Ovary (tissue), 7 donors: ENCODE measurements at regions not wholly inside any gene's neighbourhood (a gene's known extent, or its start where the extent isn't known, plus 50 kb on each side); places are given as distances from the start of the nearest gene placed in this dataset.

Experiments used
- DNase-seq, 5 donors: peaks; one replicate each; pipeline ENCODE4 v3.0.0-alpha.2; 2019 to 2020
- H3K27ac ChIP-seq, 2 donors: fragments of 200-600 bp; one replicate each; pipeline versions ENCODE4 v1.5.1 to v1.8.0; 2019 to 2022
- H3K27me3 ChIP-seq: fragments of 200-600 bp; one replicate; pipeline ENCODE4 v1.8.0; 2022
- H3K36me3 ChIP-seq: fragments of 200-600 bp; sonication (generic); one replicate; pipeline ENCODE4 v1.5.1; 2019
- H3K4me1 ChIP-seq: one replicate; pipeline ENCODE4 v1.8.1; 2013; ENCODE audit warnings: mild to moderate bottlenecking, moderate library complexity; ENCODE audit not compliant: insufficient read depth
- H3K4me3 ChIP-seq: fragments of 200-600 bp; sonication (generic); one replicate; pipeline ENCODE4 v1.5.1; 2017
- H3K9me3 ChIP-seq, 2 donors: fragments of 200-600 bp in 1 of 2; sonication (generic) in 1 of 2; one replicate each; pipeline versions ENCODE4 v1.5.1 to v1.8.1; 2013 to 2019; ENCODE audit warnings: mild to moderate bottlenecking in 1 of 2, moderate library complexity in 1 of 2
- EP300 ChIP-seq: sonication (generic); formaldehyde crosslinking; IDR thresholded peaks from one replicate; pipeline ENCODE4 v1.6.1; 2017; ENCODE audit warnings: antibody characterized with exemption
- POLR2A ChIP-seq: fragments of 450-650 bp; IDR thresholded peaks from one replicate; pipeline ENCODE4 v1.6.1; 2017; ENCODE audit warnings: antibody characterized with exemption, mild to moderate bottlenecking, moderate library complexity
- WGBS, 3 donors: extraction: QIAGEN DNeasy Blood & Tissue Kit in 1 of 3; methylation state at CpG; one replicate each; pipeline versions ENCODE4 v1.1.5 to v1.1.7; 2013 to 2017; 5-methylcytosine and 5-hydroxymethylcytosine counted together
- intact Hi-C, 4 donors: fragments of 100-400 bp; cut with DNase I; formaldehyde crosslinking; loops; one replicate each; pipeline versions ENCODE4 v1.11.0 to v1.15.1; 2022 to 2023
- TF ChIP-seq, protein P1 (sequence below), 3 donors: fragments of 450-650 bp in 2 of 3; fragments of 200-600 bp in 1 of 3; IDR thresholded peaks; one replicate each; pipeline versions ENCODE4 v1.5.1 to v1.8.0; 2016 to 2022; ENCODE audit warnings: antibody characterized with exemption in 3 of 3, mild to moderate bottlenecking in 1 of 3
- donor health status: DM: no; HTN: no; CAD: no; lungs with moderate emphysema.
- donor health status: DM: no; HTN: no; CAD: no.
- donor health status: Bipolar disorder and iron deficiency.
- donor health status: DM: no; HTN: no; CAD: no.
- donor health status: DM: yes; HTN: yes; CAD: no.

DNA sequence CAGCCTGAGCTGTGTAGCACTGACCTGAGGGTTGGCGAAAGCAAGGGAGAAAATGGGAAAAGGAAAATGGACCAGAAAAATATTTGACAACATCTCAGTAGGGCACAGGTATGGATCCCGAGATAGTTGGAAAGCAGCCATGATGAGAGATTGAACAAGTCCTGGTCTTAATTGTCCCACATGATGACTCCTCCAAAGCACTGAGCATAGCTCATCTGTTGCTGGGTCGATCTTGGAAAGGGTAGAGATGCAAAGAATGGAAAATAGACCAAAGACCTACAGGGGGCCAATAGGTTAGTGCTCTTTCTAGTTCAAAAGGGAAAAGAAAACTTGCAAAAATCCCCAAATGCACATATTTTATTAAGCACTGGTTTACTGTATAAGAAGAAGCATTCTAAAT, 251.9 kb downstream of the SEC23A start:
- Histone ChIP-seq H3K27me3 (no peaks in the 10 kb centered on the region), H3K36me3 (no peaks in the 10 kb centered on the region), H3K9me3 (no peaks in the 10 kb centered on the region), H3K27ac (no peak overlapping the region), H3K4me1 (no peaks in the 10 kb centered on the region), H3K4me3 (no peak overlapping the region)
- TF ChIP-seq POLR2A = no peak
- no peak for TF ChIP-seq EP300
- TF ChIP-seq, protein P1, sequence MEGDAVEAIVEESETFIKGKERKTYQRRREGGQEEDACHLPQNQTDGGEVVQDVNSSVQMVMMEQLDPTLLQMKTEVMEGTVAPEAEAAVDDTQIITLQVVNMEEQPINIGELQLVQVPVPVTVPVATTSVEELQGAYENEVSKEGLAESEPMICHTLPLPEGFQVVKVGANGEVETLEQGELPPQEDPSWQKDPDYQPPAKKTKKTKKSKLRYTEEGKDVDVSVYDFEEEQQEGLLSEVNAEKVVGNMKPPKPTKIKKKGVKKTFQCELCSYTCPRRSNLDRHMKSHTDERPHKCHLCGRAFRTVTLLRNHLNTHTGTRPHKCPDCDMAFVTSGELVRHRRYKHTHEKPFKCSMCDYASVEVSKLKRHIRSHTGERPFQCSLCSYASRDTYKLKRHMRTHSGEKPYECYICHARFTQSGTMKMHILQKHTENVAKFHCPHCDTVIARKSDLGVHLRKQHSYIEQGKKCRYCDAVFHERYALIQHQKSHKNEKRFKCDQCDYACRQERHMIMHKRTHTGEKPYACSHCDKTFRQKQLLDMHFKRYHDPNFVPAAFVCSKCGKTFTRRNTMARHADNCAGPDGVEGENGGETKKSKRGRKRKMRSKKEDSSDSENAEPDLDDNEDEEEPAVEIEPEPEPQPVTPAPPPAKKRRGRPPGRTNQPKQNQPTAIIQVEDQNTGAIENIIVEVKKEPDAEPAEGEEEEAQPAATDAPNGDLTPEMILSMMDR (IDR thresholded peaks at IDR 0.05) = no peak
- no peak for DNase-seq
- 79 to 88% (median 82%) methylated on average over 3 of the region's 3 CpGs for WGBS, 3 donors
- intact Hi-C loops = no loop called here

DNA sequence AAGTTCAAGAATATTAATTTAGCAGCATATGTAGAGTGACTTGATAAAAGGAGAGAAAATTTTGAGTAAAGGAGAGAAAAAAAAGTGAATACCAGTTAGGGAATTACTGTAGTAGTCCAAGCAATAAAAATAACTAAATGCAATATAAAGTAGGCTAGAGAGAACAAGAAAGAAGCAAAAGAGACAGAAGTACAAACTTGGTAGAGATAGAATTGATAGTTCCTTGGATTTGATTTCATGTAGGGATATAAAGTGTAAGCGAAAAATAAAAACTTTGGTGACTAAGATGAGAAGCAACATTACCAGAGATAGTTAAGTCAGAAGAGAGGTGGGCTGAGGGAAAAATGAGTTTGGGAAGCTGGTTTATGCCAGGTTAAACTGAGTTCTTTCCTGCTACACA, 252.4 kb downstream of the SEC23A start:
- Histone ChIP-seq H3K27ac (no peak overlapping the region), H3K9me3 (no peaks in the 10 kb centered on the region), H3K4me3 (no peak overlapping the region), H3K4me1 (no peaks in the 10 kb centered on the region), H3K27me3 (no peaks in the 10 kb centered on the region), H3K36me3 (no peaks in the 10 kb centered on the region)
- intact Hi-C loops = no loop called here
- 95 to 96% (median 95%) methylated on average over 1 of the region's 1 CpG for WGBS, 3 donors
- no peak for DNase-seq
- no peak for TF ChIP-seq POLR2A

DNA sequence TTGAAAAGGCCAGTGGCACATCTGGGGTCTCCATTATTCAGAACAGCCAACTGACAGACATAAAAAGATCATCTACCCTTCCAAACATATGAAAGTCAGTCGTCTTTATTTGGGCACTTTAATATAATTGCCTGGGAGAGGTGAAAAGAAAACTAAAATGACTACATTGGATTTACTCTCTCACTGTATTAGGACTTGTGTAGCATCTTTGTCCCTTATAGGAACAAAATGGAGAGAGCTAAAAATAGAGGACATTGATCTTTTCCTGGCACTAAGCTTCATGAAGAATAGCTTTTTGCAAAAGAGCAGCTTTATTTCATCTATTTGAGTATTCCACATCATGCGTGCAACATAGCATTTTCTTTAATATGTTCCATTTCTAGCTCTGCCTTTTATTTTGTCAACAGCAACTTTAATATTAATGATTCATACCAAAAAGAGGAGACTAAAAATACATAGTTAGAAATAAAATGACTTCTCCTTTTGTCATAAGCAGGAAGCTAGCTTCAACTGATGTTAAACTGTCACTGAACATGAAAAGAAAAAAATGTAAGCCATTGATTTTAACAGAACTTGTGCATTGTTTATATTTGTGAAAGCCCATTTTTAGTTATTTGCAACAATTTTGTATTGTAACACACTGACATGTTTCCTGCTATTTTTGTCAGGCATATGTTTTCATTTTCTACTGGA, 254.6 kb downstream of the SEC23A start:
- H3K4me3 ChIP-seq = no peak overlapping the region
- no peaks in the 10 kb centered on the region for H3K9me3 ChIP-seq
- intact Hi-C loops = no loop called here
- TF ChIP-seq, protein P1 (IDR thresholded peaks at IDR 0.05) = no peak
- TF ChIP-seq EP300 (no peak), POLR2A (no peak)
- H3K4me1 ChIP-seq = no peaks in the 10 kb centered on the region
- H3K27me3 ChIP-seq = no peaks in the 10 kb centered on the region
- no peaks in the 10 kb centered on the region for H3K36me3 ChIP-seq
- 49 to 59% (median 55%) methylated on average over 2 of the region's 2 CpGs for WGBS, 3 donors
- H3K27ac ChIP-seq = no peak overlapping the region
- DNase-seq = no peak

DNA sequence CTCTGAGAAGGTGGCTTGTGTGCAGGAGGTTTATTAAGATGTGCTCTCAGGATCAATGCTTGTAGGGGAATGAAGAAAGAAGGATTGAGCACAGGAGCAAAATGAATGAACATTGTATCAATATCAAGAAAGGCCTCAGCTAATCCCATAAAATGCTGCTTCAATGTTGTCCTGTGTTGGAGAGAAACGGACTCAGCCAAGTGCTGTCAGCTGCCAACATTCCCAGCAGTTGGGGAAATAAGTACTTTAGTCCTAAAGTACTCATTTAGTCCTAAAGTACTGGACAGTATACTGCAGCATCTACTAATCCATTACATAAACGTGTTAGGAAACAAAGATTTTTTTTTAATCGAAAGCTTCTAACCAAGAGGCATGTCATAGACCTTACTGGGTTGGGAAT, 255.9 kb downstream of the SEC23A start:
- no peaks in the 10 kb centered on the region for H3K27me3 ChIP-seq
- intact Hi-C loops = no loop called here
- H3K36me3 ChIP-seq = no peaks in the 10 kb centered on the region
- WGBS, 3 donors = 59 to 61% (median 60%) methylated on average over 3 of the region's 3 CpGs
- no peak overlapping the region for H3K27ac ChIP-seq
- DNase-seq = no peak
- no peak for TF ChIP-seq EP300
- TF ChIP-seq POLR2A = no peak
- TF ChIP-seq, protein P1 (IDR thresholded peaks at IDR 0.05) = no peak
- H3K9me3 ChIP-seq = no peaks in the 10 kb centered on the region
- no peaks in the 10 kb centered on the region for H3K4me1 ChIP-seq
- no peak overlapping the region for H3K4me3 ChIP-seq

DNA sequence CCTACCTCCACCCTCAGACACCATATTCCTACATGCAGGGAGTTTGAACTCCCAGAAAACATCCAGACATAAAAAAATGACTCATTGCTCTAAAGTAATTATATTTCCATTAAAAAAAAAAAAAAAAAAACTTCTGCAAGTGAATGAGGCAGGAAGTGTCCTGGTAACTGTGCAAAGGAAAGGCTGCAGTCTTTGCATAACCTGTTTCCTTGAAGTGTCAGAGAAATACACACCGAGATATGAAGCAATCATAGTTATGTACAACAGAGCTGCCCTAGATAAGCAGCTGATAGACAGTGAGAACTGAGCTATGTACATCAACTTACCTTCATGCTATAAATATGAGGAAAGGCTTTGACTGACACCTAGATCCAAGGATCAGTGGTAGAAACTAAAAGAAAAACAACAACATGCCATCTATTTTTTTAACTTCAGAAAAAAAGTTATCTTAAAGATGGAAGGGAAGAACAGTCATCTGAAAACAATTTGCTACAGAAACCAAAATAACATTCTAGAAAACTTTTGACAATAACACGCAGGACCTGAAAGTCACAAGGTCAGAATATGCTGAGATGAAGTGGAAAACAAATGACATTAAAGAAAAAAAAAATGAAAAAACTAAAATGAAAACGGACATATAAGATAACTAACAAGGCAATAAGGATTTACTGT, 263.2 kb downstream of the SEC23A start:
- H3K9me3 ChIP-seq = no peaks in the 10 kb centered on the region
- H3K36me3 ChIP-seq = no peaks in the 10 kb centered on the region
- H3K27me3 ChIP-seq = no peaks in the 10 kb centered on the region
- H3K4me1 ChIP-seq = peaks cover 1% of the 10 kb centered on the region
- no peak for DNase-seq
- H3K4me3 ChIP-seq = no peak overlapping the region
- intact Hi-C loops = no loop called here
- H3K27ac ChIP-seq = no peak overlapping the region
- no peak for TF ChIP-seq EP300
- TF ChIP-seq, protein P1 (IDR thresholded peaks at IDR 0.05) = no peak
- no peak for TF ChIP-seq POLR2A
- 20 to 39% (median 28%) methylated on average over 3 of the region's 3 CpGs for WGBS, 3 donors
